ENCODE measurements at regions not wholly inside any gene's neighbourhood (a gene's known extent, or its start where the extent isn't known, plus 50 kb on each side); places are given as distances from the start of the nearest gene placed in this dataset.

DNA sequence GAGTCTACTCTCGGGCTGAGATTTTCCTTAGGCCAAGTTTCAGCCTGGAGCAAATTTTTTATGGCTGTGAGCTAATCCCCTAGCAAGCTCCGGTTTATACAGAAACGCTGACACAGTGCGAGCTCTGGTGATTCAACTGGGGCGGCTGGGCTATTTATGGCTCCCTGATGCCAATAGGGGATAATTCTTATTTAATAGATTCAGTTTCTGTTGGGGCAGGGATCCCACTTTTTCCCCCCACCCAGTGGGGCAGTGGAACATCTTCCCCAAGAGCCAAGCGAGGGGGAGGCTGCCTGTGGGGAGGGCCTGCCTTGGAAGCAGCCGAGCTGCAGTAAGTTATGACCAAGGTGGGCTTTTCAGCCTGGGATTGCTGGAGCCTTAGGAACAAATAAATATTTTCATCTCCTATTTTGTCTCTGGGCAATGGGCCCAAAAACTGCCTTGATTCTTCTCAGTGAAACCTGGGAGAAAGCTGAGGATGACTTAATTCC, 129.1 kb downstream of the MACROH2A1 start:
- TF ChIP-seq POLR2A (IDR thresholded peaks at IDR 0.05) = no peak
- TF ChIP-seq, protein P1, sequence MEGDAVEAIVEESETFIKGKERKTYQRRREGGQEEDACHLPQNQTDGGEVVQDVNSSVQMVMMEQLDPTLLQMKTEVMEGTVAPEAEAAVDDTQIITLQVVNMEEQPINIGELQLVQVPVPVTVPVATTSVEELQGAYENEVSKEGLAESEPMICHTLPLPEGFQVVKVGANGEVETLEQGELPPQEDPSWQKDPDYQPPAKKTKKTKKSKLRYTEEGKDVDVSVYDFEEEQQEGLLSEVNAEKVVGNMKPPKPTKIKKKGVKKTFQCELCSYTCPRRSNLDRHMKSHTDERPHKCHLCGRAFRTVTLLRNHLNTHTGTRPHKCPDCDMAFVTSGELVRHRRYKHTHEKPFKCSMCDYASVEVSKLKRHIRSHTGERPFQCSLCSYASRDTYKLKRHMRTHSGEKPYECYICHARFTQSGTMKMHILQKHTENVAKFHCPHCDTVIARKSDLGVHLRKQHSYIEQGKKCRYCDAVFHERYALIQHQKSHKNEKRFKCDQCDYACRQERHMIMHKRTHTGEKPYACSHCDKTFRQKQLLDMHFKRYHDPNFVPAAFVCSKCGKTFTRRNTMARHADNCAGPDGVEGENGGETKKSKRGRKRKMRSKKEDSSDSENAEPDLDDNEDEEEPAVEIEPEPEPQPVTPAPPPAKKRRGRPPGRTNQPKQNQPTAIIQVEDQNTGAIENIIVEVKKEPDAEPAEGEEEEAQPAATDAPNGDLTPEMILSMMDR (IDR thresholded peaks at IDR 0.05) = no peak
- DNase-seq (ENCODE audit: low spot score in 2 of 2) = no peak
- 54 to 68% methylated on average over 7 of the region's 7 CpGs for WGBS, 2 donors
- no peak overlapping the region for H3K4me3 ChIP-seq (ENCODE audit: low read depth, poor library complexity, severe bottlenecking)
- intact Hi-C loops (cut with DNase I; ENCODE audit: low total_unique reads) = no loop called here

DNA sequence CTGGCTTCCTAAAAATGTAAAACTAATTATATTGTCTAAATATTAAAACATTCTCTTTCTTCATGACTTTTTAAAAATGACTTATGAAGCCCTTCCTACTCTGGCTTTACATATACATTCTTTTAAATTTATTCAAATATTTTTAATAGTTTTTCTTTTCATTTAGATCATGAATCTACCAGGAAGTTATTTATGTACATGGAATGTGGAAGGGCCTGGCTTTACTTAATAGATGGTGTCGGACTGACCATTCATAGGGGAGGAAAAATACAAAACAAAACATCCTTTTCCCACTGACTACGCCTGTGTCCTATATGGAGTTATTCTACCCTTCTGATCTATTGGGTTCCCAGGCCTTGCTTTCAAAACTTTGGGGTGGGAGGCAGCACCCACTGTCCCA, 129.8 kb downstream of the MACROH2A1 start:
- intact Hi-C loops (cut with DNase I; ENCODE audit: low total_unique reads) = no loop called here
- WGBS, 2 donors = 85 to 89% methylated on average over 2 of the region's 2 CpGs
- DNase-seq (ENCODE audit: low spot score in 2 of 2) = no peak
- no peak overlapping the region for H3K4me3 ChIP-seq (ENCODE audit: low read depth, poor library complexity, severe bottlenecking)
- no peak for TF ChIP-seq POLR2A (IDR thresholded peaks at IDR 0.05)
- TF ChIP-seq, protein P1 (IDR thresholded peaks at IDR 0.05) = no peak

DNA sequence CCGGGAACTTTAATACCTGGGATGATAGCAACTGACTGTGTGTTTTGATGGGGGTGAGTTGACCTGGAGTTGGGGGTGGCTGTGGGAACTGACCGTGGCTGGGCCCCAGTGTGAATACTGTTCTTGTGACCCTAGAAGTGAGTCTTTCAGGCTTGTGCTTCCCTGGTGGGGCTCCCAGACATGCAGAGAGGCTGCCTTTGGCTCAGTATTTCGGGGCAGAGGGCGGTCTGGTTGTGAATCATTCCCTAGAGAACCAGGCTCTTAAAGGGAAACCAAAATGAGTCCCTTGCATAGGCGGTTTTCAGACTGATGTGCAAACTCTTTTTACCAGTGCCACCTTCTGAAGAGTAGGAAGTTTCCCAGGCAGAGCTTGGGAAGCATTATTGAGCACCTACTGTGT, 132.1 kb downstream of the MACROH2A1 start:
- H3K4me3 ChIP-seq (ENCODE audit: low read depth, poor library complexity, severe bottlenecking) = no peak overlapping the region
- TF ChIP-seq POLR2A (IDR thresholded peaks at IDR 0.05) = no peak
- TF ChIP-seq, protein P1 (IDR thresholded peaks at IDR 0.05) = no peak
- intact Hi-C loops (cut with DNase I; ENCODE audit: low total_unique reads) = no loop called here
- no peak for DNase-seq (ENCODE audit: low spot score in 2 of 2)
- WGBS, 2 donors = 74 to 81% methylated on average over 5 of the region's 5 CpGs

DNA sequence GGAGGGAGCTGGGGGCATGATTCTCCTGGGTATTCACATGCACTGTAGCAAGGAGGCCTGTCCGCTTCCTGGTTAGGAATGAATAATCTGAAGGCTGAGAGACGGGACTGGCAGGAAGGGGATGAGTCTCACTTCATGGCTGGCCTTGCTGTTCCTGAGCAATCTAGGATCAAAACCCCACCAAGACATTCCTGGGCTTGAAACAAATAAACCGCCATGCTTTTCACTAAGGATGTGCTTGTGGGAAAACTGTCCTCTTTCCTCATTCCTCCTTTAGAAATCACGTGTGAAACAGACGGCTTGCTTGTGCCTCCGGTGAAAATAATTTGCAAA, 132.8 kb downstream of the MACROH2A1 start:
- intact Hi-C loops (cut with DNase I; ENCODE audit: low total_unique reads) = no loop called here
- no peak overlapping the region for H3K4me3 ChIP-seq (ENCODE audit: low read depth, poor library complexity, severe bottlenecking)
- 79 to 83% methylated on average over 6 of the region's 6 CpGs for WGBS, 2 donors
- TF ChIP-seq, protein P1 (IDR thresholded peaks at IDR 0.05) = no peak
- no peak for TF ChIP-seq POLR2A (IDR thresholded peaks at IDR 0.05)
- DNase-seq (ENCODE audit: low spot score in 2 of 2) = no peak

DNA sequence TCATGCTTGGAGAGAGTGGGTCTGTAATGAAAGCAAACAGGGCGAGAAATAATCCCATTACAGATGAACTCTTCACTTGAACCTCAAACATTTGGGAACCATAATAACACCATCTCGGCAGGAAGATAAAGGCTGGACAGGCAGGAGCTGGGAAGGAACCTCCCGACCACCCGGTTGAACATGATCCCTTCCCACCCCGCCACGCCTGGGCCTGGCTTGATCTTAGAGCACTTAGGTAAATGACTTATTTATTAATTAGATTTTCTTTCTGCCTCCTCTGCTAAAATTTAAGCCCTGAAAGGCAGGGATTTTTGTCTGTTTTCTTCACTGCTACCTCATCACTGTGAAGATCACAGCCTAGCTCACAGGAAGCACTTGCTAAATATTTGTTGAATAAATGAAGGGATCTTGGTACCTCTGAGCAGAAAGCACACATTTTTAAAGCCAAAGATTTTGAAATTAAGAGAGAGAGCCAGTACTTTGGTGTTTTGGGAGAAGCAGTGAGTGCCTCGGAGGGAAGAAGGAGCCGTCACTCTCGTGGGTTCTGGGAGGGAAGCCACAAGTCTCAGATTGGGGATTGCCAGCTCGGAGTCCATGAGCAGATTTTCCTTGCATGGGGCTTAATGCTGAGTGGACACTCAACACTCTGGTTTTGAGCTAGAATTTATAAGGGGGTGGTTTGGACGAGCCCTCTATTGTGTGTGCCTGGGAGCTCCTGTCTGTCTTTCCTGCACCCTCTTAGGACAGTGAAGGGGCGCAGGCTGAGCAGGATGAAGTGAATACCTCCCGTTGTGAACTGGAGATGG, 133.3 kb downstream of the MACROH2A1 start:
- no peak for DNase-seq (ENCODE audit: low spot score in 2 of 2)
- no peak overlapping the region for H3K4me3 ChIP-seq (ENCODE audit: low read depth, poor library complexity, severe bottlenecking)
- 85 to 86% methylated on average over 13 of the region's 13 CpGs for WGBS, 2 donors
- no peak for TF ChIP-seq POLR2A (IDR thresholded peaks at IDR 0.05)
- TF ChIP-seq, protein P1 (IDR thresholded peaks at IDR 0.05) = no peak
- intact Hi-C loops (cut with DNase I; ENCODE audit: low total_unique reads) = no loop called here

All from lower leg skin (tissue), 4 donors.